ENCODE measurements at regions not wholly inside any gene's neighbourhood (a gene's known extent, or its start where the extent isn't known, plus 50 kb on each side); places are given as distances from the start of the nearest gene placed in this dataset.

- TF ChIP-seq YY1 (tag by site-specific recombination; IDR thresholded peaks at IDR 0.05), result no peak
- no peak for TF ChIP-seq ZNF473 (tag by site-specific recombination; IDR thresholded peaks at IDR 0.05)
- no peak for TF ChIP-seq ZNF623 (tag by site-specific recombination; IDR thresholded peaks at IDR 0.05)
- no peak for TF ChIP-seq ZBTB26 (tag by site-specific recombination; optimal IDR thresholded peaks at IDR 0.05)
- no peak for TF ChIP-seq CTCF (tag by site-specific recombination; IDR thresholded peaks at IDR 0.05)
- no peak for TF ChIP-seq ZNF449 (tag by site-specific recombination; IDR thresholded peaks at IDR 0.05)
- no peak for TF ChIP-seq ZNF132 (tag by site-specific recombination; IDR thresholded peaks at IDR 0.05; ENCODE audit: borderline replicate concordance)
Observed at GRCh38 chr10:62471711-62472110, 97.5 kb downstream of the ZNF365 start.
